Gastrocnemius medialis (tissue), 4 donors: ENCODE measurements at regions not wholly inside any gene's neighbourhood (a gene's known extent, or its start where the extent isn't known, plus 50 kb on each side); places are given as distances from the start of the nearest gene placed in this dataset.

Experiments
- ATAC-seq, 2 donors: fragments of 150-250 bp; one replicate each; pipeline ENCODE4 v1.9.1; 2016
- DNase-seq, 2 donors: peaks; one replicate each; pipeline ENCODE4 v3.0.0-alpha.2; 2019
- H3K27ac ChIP-seq, 4 donors: fragments of 200-600 bp; sonication (generic); 1 replicate in 1 of 4; 2 replicates in 3 of 4; pipeline ENCODE4 v1.5.1; 2016 to 2018; ENCODE audit warnings: mild to moderate bottlenecking in 2 of 4, moderate library complexity in 1 of 4
- H3K27me3 ChIP-seq, 3 donors: fragments of 200-600 bp; sonication (generic) in 2 of 3; 1 replicate in 1 of 3; 2 replicates in 2 of 3; pipeline versions ENCODE4 v1.5.1 to v1.6.0; 2016 to 2019; ENCODE audit warnings: mild to moderate bottlenecking in 1 of 3, moderate library complexity in 1 of 3
- H3K36me3 ChIP-seq, 2 donors: fragments of 200-600 bp; sonication (generic) in 1 of 2; one replicate each; pipeline ENCODE4 v1.5.1; 2017 to 2018
- H3K4me1 ChIP-seq, 2 donors: fragments of 200-600 bp; sonication (generic) in 1 of 2; one replicate each; pipeline ENCODE4 v1.5.1; 2016 to 2017; ENCODE audit warnings: mild to moderate bottlenecking in 2 of 2
- H3K4me3 ChIP-seq, 4 donors: fragments of 200-600 bp; sonication (generic) in 3 of 4; 1 replicate in 1 of 4; 2 replicates in 3 of 4; pipeline ENCODE4 v1.5.1; 2016 to 2019; ENCODE audit warnings: mild to moderate bottlenecking in 2 of 4
- H3K9me3 ChIP-seq, 3 donors: fragments of 200-600 bp; sonication (generic) in 2 of 3; 1 replicate in 1 of 3; 2 replicates in 2 of 3; pipeline ENCODE4 v1.5.1; 2016 to 2019
- CTCF ChIP-seq, 5 experiments: fragments of 450-650 bp in 3 of 5; fragments of 200-600 bp in 2 of 5; sonication (generic) in 2 of 5; IDR thresholded peaks in 4 of 5; conservative IDR thresholded peaks in 1 of 5; 1 replicate in 4 of 5; 2 replicates in 1 of 5; pipeline ENCODE4 v1.5.1; 2016 to 2019; ENCODE audit warnings: antibody characterized with exemption in 5 of 5, mild to moderate bottlenecking in 3 of 5, moderate library complexity in 3 of 5
- POLR2A ChIP-seq, 2 donors: fragments of 450-650 bp; IDR thresholded peaks; one replicate each; pipeline ENCODE4 v1.6.1; 2017; ENCODE audit warnings: antibody characterized with exemption in 2 of 2, mild to moderate bottlenecking in 2 of 2, moderate library complexity in 2 of 2
- in situ Hi-C, 4 donors: fragments of 200-750 bp; cut with MboI; loops; one replicate each; pipeline versions ENCODE4 v1.15.0 to v1.8.0; 2017; ENCODE audit warnings: low sequenced_read_pairs in 4 of 4
- intact Hi-C: fragments of 100-400 bp; cut with DNase I; formaldehyde crosslinking; loops from one replicate; pipeline ENCODE4 v1.15.1; 2023; ENCODE audit warnings: low total_unique reads

- no peaks in the 10 kb centered on the region for H3K36me3 ChIP-seq
- H3K27ac ChIP-seq = no peak overlapping the region
- no peak overlapping the region for H3K4me3 ChIP-seq
- TF ChIP-seq CTCF (IDR thresholded peaks at IDR 0.05 in 4 of 5, conservative IDR thresholded peaks at IDR 0.05 in 1 of 5) (no peak), POLR2A (IDR thresholded peaks at IDR 0.05) (no peak)
- no peak for DNase-seq
- no peaks in the 10 kb centered on the region for H3K27me3 ChIP-seq
- H3K4me1 ChIP-seq = no peaks in the 10 kb centered on the region
- ATAC-seq = no peak
- intact Hi-C loops (no loop called here), in situ Hi-C loops (no loop called here)
- H3K9me3 ChIP-seq = no peaks in the 10 kb centered on the region
Measured at GRCh38 chr20:40438161-40438830, 250.7 kb downstream of the MAFB start.

GRCh38 chr20:40436011-40436410, 253.0 kb downstream of the MAFB start:
- Histone ChIP-seq H3K4me3 (no peak overlapping the region), H3K27me3 (no peaks in the 10 kb centered on the region), H3K27ac (no peak overlapping the region), H3K9me3 (no peaks in the 10 kb centered on the region), H3K36me3 (no peaks in the 10 kb centered on the region), H3K4me1 (no peaks in the 10 kb centered on the region)
- intact Hi-C loops (no loop called here), in situ Hi-C loops (no loop called here)
- no peak for DNase-seq
- ATAC-seq = no peak
- TF ChIP-seq CTCF (IDR thresholded peaks at IDR 0.05 in 4 of 5, conservative IDR thresholded peaks at IDR 0.05 in 1 of 5) (no peak), POLR2A (IDR thresholded peaks at IDR 0.05) (no peak)

GRCh38 chr20:40435146-40435895, 253.7 kb downstream of the MAFB start:
- intact Hi-C loops = no loop called here
- TF ChIP-seq CTCF (IDR thresholded peaks at IDR 0.05 in 4 of 5, conservative IDR thresholded peaks at IDR 0.05 in 1 of 5) (no peak), POLR2A (IDR thresholded peaks at IDR 0.05) (no peak)
- Histone ChIP-seq H3K27ac (no peak overlapping the region), H3K9me3 (no peaks in the 10 kb centered on the region), H3K36me3 (no peaks in the 10 kb centered on the region), H3K27me3 (no peaks in the 10 kb centered on the region), H3K4me3 (no peak overlapping the region), H3K4me1 (no peaks in the 10 kb centered on the region)
- ATAC-seq (no peak), DNase-seq (no peak)
- in situ Hi-C loops = no loop called here

- no peak for DNase-seq
- TF ChIP-seq CTCF (IDR thresholded peaks at IDR 0.05 in 4 of 5, conservative IDR thresholded peaks at IDR 0.05 in 1 of 5) (no peak), POLR2A (IDR thresholded peaks at IDR 0.05) (no peak)
- no peak overlapping the region for H3K27ac ChIP-seq
- H3K4me3 ChIP-seq = no peak overlapping the region
- no peaks in the 10 kb centered on the region for H3K36me3 ChIP-seq
- in situ Hi-C loops = no loop called here
- no peak for ATAC-seq
- H3K27me3 ChIP-seq = no peaks in the 10 kb centered on the region
- no peaks in the 10 kb centered on the region for H3K9me3 ChIP-seq
- no peaks in the 10 kb centered on the region for H3K4me1 ChIP-seq
- intact Hi-C loops = no loop called here
Measured at GRCh38 chr20:40434122-40434521, 254.9 kb downstream of the MAFB start.
